Astrocyte of the hippocampus (primary cell): ENCODE measurements at regions not wholly inside any gene's neighbourhood (a gene's known extent, or its start where the extent isn't known, plus 50 kb on each side); places are given as distances from the start of the nearest gene placed in this dataset.

Experiments
- DNase-seq: peaks from one replicate; pipeline ENCODE4 v3.0.0; 2011; ENCODE audit warnings: low read depth, low spot score

DNA sequence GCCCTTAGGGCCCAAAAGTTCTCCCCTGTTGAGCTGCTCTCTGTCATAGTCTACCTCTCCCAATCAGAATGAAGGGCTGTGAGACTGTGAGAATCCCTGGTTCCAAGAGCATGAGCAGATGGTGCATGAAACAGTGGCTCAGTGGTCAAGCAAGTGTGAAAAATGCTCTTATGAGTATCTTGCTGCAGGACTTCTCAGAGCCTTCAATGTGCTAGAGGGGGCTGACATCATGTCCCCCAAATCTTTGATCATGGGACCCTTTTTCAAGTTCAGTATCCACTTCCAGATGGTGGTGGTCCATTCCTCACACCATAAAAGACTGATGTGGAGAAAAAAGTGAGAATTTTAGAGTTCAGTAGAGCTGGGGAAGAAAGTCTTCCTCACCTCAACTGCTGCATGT lies 265.3 kb upstream of the HABP2 start:
- no peak for DNase-seq

DNA sequence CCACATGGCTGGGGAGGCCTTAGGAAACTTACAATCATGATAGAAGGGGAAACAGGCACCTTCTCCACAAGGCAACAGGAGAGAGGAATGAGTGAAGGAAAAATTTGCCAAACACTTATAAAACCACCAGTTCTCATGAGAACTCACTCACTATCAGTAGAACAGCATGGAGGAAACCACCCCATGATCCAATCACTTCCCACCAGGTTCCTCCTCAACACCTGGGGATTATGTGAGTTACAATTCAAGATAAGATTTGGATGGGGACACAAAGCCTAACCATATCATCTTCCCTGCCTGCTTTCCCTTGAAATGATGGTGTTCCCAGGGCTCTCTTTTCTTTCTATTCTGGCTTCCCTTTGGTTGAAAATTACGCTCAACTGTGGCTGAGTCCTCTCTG lies 262.7 kb upstream of the HABP2 start:
- DNase-seq: no peak

DNA sequence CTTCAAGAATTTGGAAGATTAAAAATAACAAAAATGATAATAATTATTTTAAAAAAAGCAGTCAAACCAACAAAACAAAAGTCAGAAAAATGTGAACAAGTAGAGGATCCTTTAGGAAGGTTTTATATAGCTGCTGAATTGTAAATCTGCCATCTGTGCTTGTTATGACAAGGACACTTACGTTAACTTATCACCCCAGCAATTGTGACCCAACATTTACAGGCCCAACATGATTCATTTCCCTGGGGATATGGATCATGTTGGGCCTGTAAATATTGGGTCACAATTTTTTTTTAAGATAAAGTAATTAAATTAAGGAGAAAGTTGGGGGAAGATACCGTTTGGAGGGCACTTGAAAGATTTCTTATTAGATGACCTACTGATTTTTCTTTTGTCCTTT lies 261.4 kb upstream of the HABP2 start:
- DNase-seq: no peak

DNA sequence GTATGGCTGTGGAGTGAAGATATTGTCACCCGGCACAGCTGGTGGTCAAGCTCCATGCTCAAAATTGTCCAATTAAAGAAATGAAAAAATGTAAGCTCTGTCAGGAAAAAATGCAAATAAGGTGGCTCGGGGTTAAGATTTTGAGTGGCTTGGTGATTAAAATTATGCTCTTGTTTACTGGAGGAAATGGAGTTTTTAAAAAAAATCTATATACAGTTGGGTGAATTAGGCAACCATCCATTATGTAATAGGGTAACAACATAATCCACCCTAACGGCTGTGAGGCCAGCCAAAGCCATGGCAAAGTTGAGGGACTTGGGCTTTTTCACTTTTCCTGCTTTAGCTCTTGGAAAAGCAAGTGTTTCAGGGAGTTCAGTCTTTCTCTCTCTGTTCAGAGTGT lies 260.8 kb upstream of the HABP2 start:
- DNase-seq: no peak

DNA sequence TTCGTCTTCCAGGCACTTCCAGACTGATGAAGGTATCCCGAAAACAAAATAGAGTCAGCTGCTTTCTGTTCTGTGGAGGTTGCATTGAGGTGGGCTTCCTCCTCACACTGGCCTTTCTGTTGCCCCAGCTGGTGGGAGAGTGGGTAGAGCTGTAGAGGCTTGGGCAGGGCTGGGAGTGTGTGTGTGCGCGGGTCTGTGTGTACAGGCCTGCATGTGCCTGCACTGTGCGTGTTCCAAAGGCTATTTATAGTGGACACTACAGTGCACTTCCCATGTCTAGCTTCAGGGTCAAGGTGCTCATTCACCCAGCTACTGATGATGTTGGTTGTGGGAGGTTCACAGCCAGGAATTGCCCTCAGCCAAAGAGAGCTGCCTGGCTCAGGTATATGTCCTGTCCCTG lies 260.1 kb upstream of the HABP2 start:
- no peak for DNase-seq

DNA sequence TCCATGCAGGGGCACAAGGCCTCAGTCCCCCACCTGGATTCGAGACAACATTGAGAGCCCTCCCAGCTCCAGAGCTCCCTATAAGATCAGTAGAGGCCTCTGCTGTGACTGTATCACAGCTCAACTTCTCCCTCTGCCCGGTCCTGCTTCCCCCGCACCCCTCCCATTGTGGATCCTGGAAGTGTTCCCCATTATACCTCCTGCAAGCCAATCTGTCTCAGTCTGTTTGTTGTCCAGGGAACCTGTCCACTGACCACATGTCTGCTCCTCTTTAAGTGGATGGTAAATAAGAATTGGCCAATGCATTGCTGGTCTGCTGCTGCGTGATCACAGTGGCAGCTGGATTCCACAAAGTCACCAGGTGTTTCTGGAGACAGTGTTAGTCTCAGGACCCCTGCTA lies 259.7 kb upstream of the HABP2 start:
- no peak for DNase-seq

DNA sequence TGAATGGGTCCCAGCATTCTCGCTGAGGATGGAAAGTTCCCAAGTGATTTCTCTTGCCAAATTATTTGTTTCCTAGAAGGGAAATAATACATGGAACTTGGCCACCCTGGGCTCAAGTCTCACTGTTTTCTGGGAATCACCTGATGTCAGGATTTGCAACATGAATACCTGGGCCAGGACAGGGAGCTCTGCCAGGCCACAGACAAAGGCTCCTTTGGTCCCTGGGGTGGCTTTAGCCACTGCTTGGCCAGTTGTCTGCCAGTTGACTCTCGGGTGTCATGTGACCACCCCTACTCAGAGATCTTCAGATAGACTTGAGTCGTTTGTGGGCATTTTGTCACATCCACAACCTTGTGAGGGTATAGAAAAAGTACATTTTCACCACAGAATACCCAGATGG lies 258.0 kb upstream of the HABP2 start:
- DNase-seq: no peak

DNA sequence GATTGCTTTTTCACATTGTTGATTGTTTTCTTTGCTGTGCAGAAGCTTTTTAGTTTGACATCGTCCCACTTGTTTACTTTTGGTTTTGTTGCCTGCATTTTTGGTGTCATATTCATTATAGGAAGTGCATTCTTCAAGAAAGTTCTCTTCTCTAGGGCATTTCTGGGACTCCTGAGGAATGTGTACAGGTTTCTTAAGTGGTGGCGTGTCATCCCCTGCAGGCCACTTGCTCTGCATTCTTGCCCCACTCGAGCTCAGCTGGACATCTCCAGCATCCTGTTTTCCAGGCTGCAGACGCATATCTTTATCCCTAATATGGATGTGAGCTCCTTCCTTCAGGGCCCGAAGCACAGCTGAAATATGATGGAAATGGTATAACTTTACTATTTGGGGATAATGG lies 255.6 kb upstream of the HABP2 start:
- peak; percentile 77 for DNase-seq

DNA sequence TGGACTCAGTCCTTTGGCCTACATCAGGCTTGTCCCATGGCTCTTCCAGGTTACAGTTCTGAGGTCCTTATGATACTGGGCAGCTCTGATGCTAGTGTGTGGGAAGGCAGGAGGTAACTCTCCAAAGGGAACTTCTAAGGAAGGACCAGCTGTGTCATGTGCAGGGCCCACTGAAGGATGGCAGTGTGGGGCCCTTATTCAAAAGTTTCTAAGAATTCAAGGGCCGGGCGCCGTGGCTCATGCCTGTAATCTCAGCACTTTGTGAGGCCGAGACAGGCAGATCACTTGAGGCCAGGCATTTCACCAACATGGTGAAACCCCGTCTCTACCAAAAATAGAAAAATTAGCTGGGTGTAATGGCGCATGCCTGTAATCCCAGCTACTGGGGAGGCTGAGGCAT lies 254.2 kb upstream of the HABP2 start:
- DNase-seq: no peak

DNA sequence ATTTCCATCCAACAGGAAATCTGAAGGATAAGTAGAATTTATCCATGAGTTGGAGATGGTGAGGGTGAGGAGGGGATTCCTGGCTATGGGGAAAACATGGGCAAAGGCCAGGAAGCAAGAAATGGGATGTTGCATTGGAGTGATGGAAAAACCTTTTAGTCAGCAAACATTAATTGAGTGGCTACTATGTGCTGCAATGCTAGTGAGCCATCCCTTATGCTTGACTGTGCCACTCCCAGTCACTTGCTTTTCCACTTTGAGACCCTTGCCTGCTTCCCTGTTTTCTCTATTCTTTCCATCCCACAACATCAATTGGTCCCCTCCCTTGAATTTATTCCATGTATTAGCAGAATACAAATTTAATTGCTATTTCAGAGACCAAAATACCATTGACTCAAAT lies 252.7 kb upstream of the HABP2 start:
- no peak for DNase-seq

DNA sequence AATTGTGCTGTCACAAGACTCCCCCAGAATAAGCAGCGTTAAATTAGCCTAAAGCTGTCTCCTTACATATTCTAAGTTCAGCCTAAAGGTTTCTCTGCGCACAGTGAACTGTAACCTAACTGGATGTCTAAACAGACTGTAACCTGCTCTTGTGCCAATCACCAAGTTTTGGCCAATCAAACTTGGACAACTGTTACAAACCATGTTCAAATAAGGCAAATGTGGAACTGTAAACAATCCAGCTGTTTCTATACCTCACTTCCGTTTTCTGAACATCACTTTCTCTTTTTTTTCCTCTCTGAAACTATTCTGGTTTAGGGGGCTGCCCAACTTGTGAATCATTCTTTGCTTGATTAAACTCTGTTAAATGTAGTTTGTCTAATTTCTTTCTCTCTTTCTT lies 252.2 kb upstream of the HABP2 start:
- DNase-seq: no peak

DNA sequence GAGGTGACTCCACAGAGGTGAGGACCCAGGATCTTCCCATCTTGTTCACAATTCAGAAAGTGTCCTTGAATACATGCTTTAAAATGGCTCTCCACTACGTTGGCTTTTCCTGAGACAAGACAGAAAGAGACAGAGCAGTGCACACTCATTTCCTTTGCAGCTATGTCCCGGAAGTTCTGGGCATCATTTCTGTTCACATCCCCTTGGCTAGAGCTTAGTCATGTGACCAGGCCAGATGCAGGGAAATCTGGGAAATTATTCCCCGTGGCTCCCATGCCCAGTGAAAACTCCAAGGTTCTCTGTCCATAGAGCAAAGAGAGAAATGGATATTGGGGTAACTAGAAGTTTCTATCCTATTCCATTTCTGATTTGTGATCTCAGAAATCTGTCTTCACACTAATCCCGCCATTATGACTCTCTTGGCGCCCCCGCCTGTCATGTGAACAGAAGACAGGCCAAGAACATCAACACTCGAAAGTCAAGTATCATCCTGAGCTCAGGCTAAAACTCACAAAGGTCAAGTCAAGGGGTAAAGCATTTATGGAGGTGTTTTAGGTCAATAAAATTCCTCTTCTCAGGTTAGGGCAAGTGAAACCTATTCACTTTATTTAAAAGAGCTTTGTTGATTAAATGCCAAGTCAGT lies 251.4 kb upstream of the HABP2 start:
- no peak for DNase-seq

DNA sequence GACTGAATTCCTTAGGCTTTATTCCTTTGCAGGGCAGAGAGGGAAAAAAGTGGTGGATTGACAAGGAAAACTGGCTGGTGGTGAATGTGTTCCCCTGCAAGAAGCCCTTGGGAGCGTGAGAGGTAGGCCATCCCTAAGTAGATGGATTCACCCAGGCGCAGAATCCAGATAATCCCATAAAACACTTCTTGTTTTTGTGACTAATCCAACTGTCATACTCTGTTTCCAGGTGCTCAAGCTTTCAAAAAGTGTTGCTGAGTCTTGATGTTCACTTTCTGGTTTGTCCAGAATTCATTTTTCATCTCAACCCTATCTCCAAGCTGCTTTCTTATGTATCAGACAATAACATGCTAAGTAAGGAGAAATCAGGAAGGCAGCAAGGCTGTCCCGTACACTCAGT lies 250.8 kb upstream of the HABP2 start:
- no peak for DNase-seq

DNA sequence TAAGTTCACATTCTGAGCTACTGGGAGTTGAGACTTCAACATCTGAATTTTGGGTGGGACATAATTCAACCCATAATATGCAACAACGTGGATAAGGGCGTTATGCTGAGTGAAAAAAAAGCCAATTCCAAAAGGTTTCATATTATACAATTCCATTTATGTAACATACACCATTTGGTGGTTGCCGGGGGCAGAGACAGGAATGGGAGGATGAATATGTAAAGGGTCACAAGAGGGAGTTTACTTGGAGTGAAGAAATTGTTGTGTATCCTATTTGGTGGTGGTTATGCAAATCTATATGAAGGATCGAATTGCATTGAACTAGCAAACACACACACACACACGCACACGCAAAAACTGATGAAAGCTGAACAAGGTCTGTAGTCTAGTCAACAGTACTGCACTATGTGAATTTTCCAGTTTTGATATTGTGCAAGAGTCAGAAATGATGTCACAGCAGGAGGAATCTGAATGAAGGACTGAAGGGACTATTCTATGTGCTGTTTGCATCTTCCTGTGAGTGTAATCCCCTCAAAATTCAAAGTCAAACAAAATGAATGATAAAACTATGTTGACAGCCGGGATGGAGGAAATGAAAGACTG lies 249.2 kb upstream of the HABP2 start:
- no peak for DNase-seq

DNA sequence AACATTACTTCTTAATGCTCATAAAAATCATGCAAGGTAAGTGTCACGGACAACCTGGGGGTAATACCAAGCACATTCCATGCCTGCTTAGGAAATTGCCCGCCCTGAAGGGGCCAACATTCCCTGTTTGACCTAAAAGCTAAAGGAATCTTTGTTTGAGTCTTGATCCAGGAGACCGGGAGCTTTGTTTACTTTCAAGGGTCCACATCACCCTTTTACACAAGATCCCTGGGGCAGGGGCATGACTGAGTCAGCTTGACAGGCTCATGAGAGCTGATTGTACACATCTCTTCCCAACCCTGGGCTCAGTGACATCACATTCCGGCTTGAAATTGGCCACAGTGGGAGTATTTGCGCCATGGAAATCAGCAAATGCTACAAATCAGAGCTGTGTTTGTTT lies 248.1 kb upstream of the HABP2 start:
- DNase-seq: no peak

DNA sequence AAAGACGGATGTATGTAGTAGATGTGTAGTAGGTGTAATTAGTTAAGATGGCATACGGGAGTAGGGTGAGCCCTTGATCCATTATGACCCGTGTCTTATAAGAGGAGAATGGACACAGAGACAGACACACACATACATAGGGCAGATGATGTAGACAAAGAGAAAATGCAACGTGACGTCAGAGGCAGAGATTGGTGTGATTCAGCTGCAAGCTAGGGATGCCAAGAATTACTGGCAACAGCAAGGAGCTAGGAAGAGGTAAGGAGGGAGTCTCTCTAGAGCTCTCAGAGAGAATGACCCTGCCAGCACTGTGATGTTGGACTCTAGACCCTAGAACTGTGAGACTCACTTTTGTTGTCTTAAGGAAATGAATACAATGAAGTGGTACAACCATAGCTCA lies 247.0 kb upstream of the HABP2 start:
- peak; percentile 82 for DNase-seq

DNA sequence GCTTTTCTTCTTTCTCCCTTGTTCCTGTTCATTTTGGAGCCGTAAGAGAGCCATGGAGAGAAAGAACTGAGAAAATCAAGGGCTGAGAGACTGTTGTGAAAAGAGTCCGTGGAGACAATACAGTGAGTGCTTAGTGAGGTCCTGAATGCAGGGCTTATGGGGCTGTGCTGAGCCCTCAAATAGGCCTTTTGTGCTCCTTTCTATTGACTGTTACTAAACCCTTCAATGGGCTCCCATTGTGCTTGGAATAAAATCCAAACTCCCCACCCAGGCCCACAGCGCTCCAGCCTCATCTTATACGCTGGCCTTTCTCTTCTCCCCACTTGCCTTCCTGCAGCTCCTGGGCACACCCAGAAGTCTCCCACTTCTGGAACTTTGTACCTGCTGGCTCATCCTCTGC lies 243.1 kb upstream of the HABP2 start:
- DNase-seq: no peak

DNA sequence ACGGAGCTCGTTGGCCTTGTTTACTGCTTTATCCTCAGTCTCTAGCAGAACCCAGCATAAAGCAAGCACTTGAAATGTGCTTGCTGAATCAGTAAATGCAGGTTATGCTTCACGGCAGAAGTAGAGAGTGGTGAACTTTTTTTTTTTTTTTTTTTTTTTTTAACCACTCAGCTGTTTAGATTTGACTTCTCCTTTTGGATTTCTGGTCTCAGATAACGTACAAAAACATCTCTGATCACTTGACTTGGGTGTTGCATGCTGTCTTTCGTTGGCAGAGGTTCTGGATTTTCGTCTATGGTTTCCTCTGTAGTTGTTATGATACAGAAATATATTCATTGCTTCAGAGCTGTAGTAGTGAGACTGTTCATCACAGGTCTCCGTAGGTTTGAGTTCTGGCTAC lies 242.5 kb upstream of the HABP2 start:
- DNase-seq: no peak

DNA sequence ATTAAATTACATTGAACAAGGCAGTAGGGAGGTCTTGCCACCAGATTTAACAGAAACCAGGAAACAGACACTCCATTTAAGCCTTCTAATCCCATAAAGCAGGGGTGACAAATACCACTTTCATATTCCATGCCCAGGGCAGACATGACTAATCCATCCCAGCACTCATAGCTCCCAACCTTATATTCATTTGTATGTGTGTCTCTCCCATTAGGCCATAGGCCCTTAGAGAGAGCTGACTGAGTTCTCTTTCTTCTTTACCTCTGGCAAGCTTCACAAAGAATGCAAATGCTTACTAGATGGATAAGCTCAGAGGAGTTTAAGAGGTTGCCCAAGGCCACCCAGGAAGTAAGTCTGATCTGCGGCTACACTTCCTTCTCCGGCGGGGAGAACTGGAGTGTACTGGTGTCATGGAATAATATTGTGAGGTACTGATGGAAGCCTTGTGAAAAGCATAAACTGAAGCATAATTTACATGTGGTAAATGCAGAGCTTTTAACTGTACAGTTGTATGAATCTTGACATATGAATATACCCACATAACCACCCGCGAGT lies 239.7 kb upstream of the HABP2 start:
- DNase-seq: no peak

DNA sequence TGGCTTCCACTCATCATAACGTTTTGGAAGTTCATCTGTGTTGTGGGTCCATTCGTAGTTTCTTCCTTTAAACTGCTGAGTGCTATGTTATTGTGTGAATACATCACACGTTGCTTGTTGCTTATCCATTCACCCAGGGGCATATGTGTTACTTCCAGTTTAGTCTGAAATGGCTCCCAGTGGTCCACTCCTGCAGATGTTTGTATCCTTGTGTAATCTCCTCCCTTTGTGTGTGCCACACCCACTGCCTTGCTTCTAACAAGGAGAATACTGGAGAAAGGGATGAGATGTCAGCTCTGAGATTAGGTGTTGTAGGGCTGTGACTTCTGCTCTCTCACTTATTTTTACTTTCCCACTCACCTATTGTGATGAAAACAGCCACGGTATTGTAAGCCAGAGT lies 239.1 kb upstream of the HABP2 start:
- DNase-seq: no peak

DNA sequence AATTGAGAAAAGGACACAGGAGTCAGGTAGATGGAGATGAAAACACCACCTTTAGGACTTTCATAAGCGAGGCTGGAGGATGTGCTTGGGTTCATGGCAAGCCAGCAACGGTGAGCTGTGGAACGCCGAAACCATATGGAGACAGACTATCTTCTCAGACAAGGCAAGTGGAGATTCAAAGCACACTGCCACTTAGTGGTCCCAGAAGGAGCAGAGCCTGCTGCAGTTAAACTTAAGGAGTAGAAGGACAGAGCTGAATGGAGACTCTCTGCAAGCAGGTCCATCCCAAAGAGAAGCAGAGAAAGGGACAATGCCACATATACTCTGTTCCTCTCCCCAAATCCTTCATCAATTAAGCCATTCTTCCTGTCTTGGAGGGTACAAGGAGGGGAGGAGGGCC lies 236.3 kb upstream of the HABP2 start:
- DNase-seq: no peak

DNA sequence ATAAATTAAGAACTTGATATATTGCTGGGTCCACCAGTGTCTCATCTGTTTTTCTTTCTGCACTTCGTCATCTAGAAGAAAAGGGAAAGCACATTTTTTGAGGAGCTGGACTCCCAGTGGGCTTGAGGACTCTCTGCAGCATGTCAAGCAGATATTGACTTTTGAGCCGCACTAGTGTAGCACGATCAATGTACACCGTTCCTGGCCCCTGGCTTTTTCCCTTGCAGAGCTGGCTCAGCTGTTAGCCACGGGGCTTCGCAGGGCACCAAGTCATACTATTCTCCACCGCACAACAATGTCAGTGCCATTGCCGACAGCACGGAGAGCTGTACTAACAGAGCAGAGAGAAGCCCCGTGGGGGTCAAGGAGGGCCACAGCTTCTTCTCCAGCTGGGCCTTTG lies 235.4 kb upstream of the HABP2 start:
- no peak for DNase-seq

DNA sequence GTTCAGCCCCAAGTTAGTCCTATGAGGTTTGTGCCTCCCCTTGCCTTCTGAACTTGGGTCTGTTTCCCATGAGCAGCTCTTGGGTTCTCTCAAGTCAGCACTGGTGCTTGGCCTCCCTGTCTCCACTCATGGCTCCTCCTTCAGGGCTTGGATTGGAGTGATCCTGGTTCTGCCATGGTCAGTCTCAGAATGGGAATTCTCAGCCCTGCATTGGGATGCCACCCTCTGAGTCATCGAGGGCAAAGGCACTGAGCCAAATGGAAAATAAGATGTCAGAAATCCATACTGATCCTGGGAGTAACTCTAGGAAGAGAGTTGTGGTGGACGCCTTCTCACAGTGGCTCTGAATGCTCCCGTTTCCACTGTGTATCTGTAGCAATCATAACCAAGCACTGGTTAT lies 233.4 kb upstream of the HABP2 start:
- no peak for DNase-seq

DNA sequence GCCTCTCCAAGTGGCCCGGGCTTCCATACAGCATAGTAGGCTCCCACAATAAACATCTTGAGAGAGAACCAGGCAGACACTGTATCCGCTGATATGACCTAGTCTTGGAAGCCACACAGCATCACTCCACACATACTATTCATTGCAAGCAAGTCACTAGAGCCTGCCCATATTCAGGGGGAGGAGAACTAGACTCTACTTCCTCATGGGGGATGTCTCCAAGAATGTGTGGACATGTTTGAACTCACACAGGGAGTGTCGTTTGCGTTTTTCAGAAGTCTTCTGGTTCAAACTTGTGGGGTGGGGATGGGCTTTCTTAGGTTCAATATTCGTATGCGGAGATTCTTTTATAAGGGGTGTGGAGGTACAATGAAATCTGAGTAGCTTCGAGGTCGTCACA lies 232.6 kb upstream of the HABP2 start:
- no peak for DNase-seq
